Breast epithelium (tissue), 3 donors: ENCODE measurements at regions not wholly inside any gene's neighbourhood (a gene's known extent, or its start where the extent isn't known, plus 50 kb on each side); places are given as distances from the start of the nearest gene placed in this dataset.

Source experiments
- POLR2A ChIP-seq: fragments of 450-650 bp; IDR thresholded peaks from one replicate; pipeline ENCODE4 v1.6.1; 2016; ENCODE audit warnings: antibody characterized with exemption, mild to moderate bottlenecking, moderate library complexity
- TF ChIP-seq, protein P1 (sequence below), 3 donors: fragments of 450-650 bp; IDR thresholded peaks; one replicate each; pipeline ENCODE4 v1.5.1; 2016 to 2017; ENCODE audit warnings: antibody characterized with exemption in 3 of 3, mild to moderate bottlenecking in 3 of 3, moderate library complexity in 3 of 3

DNA sequence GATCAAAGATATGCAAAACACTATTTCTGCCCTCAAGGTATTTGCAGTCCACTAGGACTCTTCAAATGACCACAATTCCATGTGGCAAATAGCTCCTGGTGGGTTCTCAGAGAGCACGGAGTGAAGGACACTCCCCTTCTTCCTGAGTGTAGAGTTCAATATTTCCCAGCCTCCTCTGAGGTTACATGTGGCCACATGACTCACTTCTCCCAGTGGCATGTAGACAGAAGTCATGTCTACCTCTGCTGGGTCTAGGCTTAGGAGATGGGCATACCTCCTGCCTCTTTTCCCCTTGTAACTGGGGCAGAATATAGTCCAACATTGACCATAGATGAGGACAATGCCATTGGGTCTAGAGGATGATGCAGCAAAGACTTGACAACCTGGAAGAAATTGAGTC, 191.4 kb downstream of the MIS18A start:
- TF ChIP-seq POLR2A = no peak
- TF ChIP-seq, protein P1, sequence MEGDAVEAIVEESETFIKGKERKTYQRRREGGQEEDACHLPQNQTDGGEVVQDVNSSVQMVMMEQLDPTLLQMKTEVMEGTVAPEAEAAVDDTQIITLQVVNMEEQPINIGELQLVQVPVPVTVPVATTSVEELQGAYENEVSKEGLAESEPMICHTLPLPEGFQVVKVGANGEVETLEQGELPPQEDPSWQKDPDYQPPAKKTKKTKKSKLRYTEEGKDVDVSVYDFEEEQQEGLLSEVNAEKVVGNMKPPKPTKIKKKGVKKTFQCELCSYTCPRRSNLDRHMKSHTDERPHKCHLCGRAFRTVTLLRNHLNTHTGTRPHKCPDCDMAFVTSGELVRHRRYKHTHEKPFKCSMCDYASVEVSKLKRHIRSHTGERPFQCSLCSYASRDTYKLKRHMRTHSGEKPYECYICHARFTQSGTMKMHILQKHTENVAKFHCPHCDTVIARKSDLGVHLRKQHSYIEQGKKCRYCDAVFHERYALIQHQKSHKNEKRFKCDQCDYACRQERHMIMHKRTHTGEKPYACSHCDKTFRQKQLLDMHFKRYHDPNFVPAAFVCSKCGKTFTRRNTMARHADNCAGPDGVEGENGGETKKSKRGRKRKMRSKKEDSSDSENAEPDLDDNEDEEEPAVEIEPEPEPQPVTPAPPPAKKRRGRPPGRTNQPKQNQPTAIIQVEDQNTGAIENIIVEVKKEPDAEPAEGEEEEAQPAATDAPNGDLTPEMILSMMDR (IDR thresholded peaks at IDR 0.05) = no peak
